Duodenal mucosa (tissue), 2 donors: ENCODE measurements at regions not wholly inside any gene's neighbourhood (a gene's known extent, or its start where the extent isn't known, plus 50 kb on each side); places are given as distances from the start of the nearest gene placed in this dataset.
"Not testable (repeated sequence)": the region's sequence is repeated elsewhere in the genome, so short reads cannot be mapped to it uniquely, and the experiment has no call there.

ENCODE experiments used
- H3K27ac ChIP-seq: one replicate; pipeline ENCODE4 v1.7.0; 2013; ENCODE audit warnings: low read depth, low read length
- H3K27me3 ChIP-seq, 2 donors: one replicate each; pipeline ENCODE4 v1.7.0; 2013; ENCODE audit warnings: low read length in 2 of 2, control low read depth in 1 of 2; ENCODE audit not compliant: insufficient read depth in 2 of 2, control insufficient read depth in 1 of 2
- H3K36me3 ChIP-seq, 2 donors: one replicate each; pipeline ENCODE4 v1.7.0; 2013; ENCODE audit warnings: low read length in 2 of 2, control low read depth in 1 of 2; ENCODE audit not compliant: insufficient read depth in 2 of 2, control insufficient read depth in 1 of 2
- H3K4me1 ChIP-seq, 2 donors: one replicate each; pipeline ENCODE4 v1.7.0; 2013; ENCODE audit warnings: low read length in 2 of 2, control low read depth in 1 of 2; ENCODE audit not compliant: insufficient read depth in 2 of 2, control insufficient read depth in 1 of 2
- H3K4me3 ChIP-seq, 2 donors: one replicate each; pipeline ENCODE4 v1.7.0; 2013; ENCODE audit warnings: low read length in 2 of 2, low read depth in 1 of 2
- H3K9ac ChIP-seq, 2 donors: one replicate each; pipeline ENCODE4 v1.7.0; 2013; ENCODE audit warnings: low read length in 2 of 2, low read depth in 1 of 2
- H3K9me3 ChIP-seq, 2 donors: one replicate each; pipeline ENCODE4 v1.7.0; 2013; ENCODE audit warnings: low read length in 2 of 2, control low read depth in 1 of 2; ENCODE audit not compliant: control insufficient read depth in 1 of 2

DNA sequence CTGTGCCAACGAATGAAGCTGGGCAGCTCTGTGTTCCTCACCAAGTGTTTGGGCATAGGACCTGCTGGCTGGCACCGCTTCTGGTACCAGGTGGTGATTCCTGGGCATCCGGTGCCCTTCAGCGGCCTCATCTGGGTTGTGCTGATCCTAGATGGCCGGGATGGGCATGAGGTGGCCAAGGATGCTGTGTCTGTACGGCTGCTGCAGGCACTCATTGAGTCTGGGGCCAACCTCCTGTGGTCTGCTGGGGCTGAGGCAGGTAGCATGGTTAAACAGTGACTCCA is 96.1 kb upstream of the PLEKHM1 start:
- H3K9me3 ChIP-seq, H3K9ac ChIP-seq, H3K27me3 ChIP-seq, H3K4me1 ChIP-seq, H3K4me3 ChIP-seq, H3K27ac ChIP-seq, H3K36me3 ChIP-seq: not testable (repeated sequence)

- H3K27me3 ChIP-seq, H3K4me1 ChIP-seq, H3K4me3 ChIP-seq, H3K27ac ChIP-seq, H3K36me3 ChIP-seq, H3K9ac ChIP-seq, H3K9me3 ChIP-seq: not testable (repeated sequence)
Observed at GRCh38 chr17:45592433-45592923, 102.0 kb upstream of the PLEKHM1 start.

- not testable (repeated sequence) for H3K36me3 ChIP-seq, H3K9me3 ChIP-seq, H3K27me3 ChIP-seq, H3K4me1 ChIP-seq, H3K27ac ChIP-seq, H3K4me3 ChIP-seq, H3K9ac ChIP-seq
Observed at GRCh38 chr17:45596347-45596746, 105.8 kb upstream of the PLEKHM1 start.

- H3K36me3 ChIP-seq, H3K4me1 ChIP-seq, H3K27ac ChIP-seq, H3K27me3 ChIP-seq, H3K9me3 ChIP-seq, H3K9ac ChIP-seq, H3K4me3 ChIP-seq: not testable (repeated sequence)
Observed at GRCh38 chr17:45600052-45601012, 109.8 kb upstream of the PLEKHM1 start.

- H3K27me3 ChIP-seq, H3K9me3 ChIP-seq, H3K27ac ChIP-seq, H3K4me1 ChIP-seq, H3K4me3 ChIP-seq, H3K36me3 ChIP-seq, H3K9ac ChIP-seq: not testable (repeated sequence)
Observed at GRCh38 chr17:45601013-45601412, 110.5 kb upstream of the PLEKHM1 start.

DNA sequence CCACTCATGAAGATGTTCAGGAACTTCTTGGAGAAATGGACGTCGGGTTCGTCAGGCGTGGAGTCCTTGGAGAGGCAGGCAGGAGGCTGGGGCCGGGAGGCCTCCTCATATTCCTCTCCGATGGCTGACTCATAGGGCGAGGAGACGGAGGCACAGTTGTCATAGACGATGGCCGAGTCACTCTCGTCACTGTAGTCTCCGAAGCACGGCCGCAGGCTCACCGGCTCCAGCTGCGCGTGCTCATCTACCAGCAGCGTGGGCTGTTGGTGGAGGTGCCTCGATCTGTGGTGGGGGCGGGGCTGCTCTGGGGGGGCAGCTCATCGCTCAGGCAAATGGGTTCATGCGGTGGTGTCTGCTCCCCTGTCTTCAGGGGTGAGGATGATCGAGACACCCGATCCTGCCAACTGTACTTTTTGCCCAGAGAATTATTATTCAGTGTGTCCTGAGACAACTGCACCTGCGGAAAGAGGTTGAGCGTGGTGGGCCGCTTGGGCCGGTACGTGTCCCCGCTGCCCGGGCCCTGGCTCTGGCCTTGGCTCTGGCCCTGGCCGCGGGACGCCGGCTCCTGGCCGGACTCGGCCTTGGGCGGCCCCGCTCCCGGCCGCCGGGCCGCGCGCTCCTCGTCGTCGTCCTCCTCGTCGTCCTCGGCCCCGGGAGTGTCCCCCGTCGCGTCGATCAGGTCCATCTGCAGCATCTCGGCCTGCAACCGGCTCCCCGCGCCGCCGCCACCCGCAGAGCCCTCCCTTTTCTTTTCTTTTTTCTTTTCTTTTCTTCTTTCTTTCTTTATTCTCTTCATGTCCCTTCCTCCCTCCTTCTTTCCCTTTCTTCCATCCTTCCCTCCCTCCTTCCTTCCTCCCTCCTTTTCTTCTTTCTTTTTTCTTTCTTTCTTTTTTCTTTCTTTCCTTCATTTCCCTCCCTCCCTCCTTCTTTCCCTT is 111.4 kb upstream of the PLEKHM1 start:
- H3K9me3 ChIP-seq, H3K4me3 ChIP-seq, H3K36me3 ChIP-seq, H3K9ac ChIP-seq, H3K4me1 ChIP-seq, H3K27me3 ChIP-seq, H3K27ac ChIP-seq: not testable (repeated sequence)

GRCh38 chr17:45605751-45606150 is 115.2 kb upstream of the PLEKHM1 start:
- H3K27ac ChIP-seq, H3K36me3 ChIP-seq, H3K9ac ChIP-seq, H3K9me3 ChIP-seq, H3K4me3 ChIP-seq, H3K4me1 ChIP-seq, H3K27me3 ChIP-seq: not testable (repeated sequence)

GRCh38 chr17:45619984-45620405 is 129.5 kb upstream of the PLEKHM1 start:
- not testable (repeated sequence) for H3K27ac ChIP-seq, H3K4me1 ChIP-seq, H3K9me3 ChIP-seq, H3K9ac ChIP-seq, H3K36me3 ChIP-seq, H3K27me3 ChIP-seq
- H3K4me3 ChIP-seq, result peak overlapping the region in 1 of 2 donors; percentile 36

GRCh38 chr17:45620468-45620867 is 129.9 kb upstream of the PLEKHM1 start:
- not testable (repeated sequence) for H3K27ac ChIP-seq, H3K27me3 ChIP-seq, H3K4me3 ChIP-seq, H3K36me3 ChIP-seq, H3K4me1 ChIP-seq, H3K9me3 ChIP-seq, H3K9ac ChIP-seq

- H3K27me3 ChIP-seq, H3K9ac ChIP-seq, H3K4me1 ChIP-seq, H3K36me3 ChIP-seq, H3K9me3 ChIP-seq, H3K27ac ChIP-seq, H3K4me3 ChIP-seq: not testable (repeated sequence)
Observed at GRCh38 chr17:45621087-45621486, 130.6 kb upstream of the PLEKHM1 start.
